ENCODE measurements at regions not wholly inside any gene's neighbourhood (a gene's known extent, or its start where the extent isn't known, plus 50 kb on each side); places are given as distances from the start of the nearest gene placed in this dataset.

GRCh38 chr1:209213989-209214388 is 369.5 kb upstream of the CAMK1G start:
- TF ChIP-seq SIN3A (IDR thresholded peaks at IDR 0.05; ENCODE audit: borderline replicate concordance, insufficient read depth, low read depth, low read length) (no peak), POLR2AphosphoS5 (IDR thresholded peaks at IDR 0.05; ENCODE audit: low read depth, low read length) (no peak), REST (IDR thresholded peaks at IDR 0.05; ENCODE audit: insufficient read depth in 1 of 2, low read depth in 2 of 2, low read length in 1 of 2) (no peak), TCF7L2 (IDR thresholded peaks at IDR 0.05; ENCODE audit: low read depth, low read length) (no peak)
- TF ChIP-seq, protein P1, sequence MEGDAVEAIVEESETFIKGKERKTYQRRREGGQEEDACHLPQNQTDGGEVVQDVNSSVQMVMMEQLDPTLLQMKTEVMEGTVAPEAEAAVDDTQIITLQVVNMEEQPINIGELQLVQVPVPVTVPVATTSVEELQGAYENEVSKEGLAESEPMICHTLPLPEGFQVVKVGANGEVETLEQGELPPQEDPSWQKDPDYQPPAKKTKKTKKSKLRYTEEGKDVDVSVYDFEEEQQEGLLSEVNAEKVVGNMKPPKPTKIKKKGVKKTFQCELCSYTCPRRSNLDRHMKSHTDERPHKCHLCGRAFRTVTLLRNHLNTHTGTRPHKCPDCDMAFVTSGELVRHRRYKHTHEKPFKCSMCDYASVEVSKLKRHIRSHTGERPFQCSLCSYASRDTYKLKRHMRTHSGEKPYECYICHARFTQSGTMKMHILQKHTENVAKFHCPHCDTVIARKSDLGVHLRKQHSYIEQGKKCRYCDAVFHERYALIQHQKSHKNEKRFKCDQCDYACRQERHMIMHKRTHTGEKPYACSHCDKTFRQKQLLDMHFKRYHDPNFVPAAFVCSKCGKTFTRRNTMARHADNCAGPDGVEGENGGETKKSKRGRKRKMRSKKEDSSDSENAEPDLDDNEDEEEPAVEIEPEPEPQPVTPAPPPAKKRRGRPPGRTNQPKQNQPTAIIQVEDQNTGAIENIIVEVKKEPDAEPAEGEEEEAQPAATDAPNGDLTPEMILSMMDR (IDR thresholded peaks at IDR 0.05): no peak
